OCI-LY1 (cell line): ENCODE measurements at regions not wholly inside any gene's neighbourhood (a gene's known extent, or its start where the extent isn't known, plus 50 kb on each side); places are given as distances from the start of the nearest gene placed in this dataset.

Experiments used
- H2AFZ ChIP-seq: fragments of 200-600 bp; sonication (generic), shearing (Covaris generic); 2 replicates; pipeline ENCODE4 v1.6.0; 2014; ENCODE audit warnings: antibody characterized with exemption, mild to moderate bottlenecking, low read length
- H3F3A ChIP-seq: fragments of 200-600 bp; sonication (generic), shearing (Covaris generic); 2 replicates; pipeline ENCODE4 v1.6.0; 2014; ENCODE audit warnings: mild to moderate bottlenecking, antibody characterized with exemption, low read length, moderate library complexity; ENCODE audit not compliant: insufficient read depth
- H3K27ac ChIP-seq: fragments of 200-600 bp; sonication (generic); 2 replicates; pipeline ENCODE4 v1.5.1; 2014; ENCODE audit warnings: low read length, mixed run types, mild to moderate bottlenecking, low read depth; ENCODE audit not compliant: poor library complexity, severe bottlenecking
- H3K27me3 ChIP-seq: fragments of 200-600 bp; sonication (generic); 2 replicates; pipeline ENCODE4 v1.6.0; 2014; ENCODE audit warnings: antibody characterized with exemption, mild to moderate bottlenecking, low read length, moderate library complexity; ENCODE audit not compliant: insufficient read depth
- H3K36me3 ChIP-seq: fragments of 200-600 bp; sonication (generic); 2 replicates; pipeline ENCODE4 v1.6.1; 2014; ENCODE audit warnings: mild to moderate bottlenecking, antibody characterized with exemption, low read length, moderate library complexity, mixed read lengths; ENCODE audit not compliant: insufficient read depth
- H3K4me1 ChIP-seq: fragments of 200-600 bp; sonication (generic); 2 replicates; pipeline ENCODE4 v1.5.1; 2014; ENCODE audit warnings: mild to moderate bottlenecking, low read length, moderate library complexity; ENCODE audit not compliant: insufficient read depth, severe bottlenecking
- H3K4me2 ChIP-seq: fragments of 200-600 bp; sonication (generic), shearing (Covaris generic); 2 replicates; pipeline ENCODE4 v1.6.1; 2014; ENCODE audit warnings: low read length
- H3K4me3 ChIP-seq: fragments of 200-600 bp; sonication (generic); 2 replicates; pipeline ENCODE4 v1.5.1; 2014; ENCODE audit warnings: low read length, low read depth, mild to moderate bottlenecking, mixed read lengths; ENCODE audit not compliant: poor library complexity, severe bottlenecking
- H3K79me2 ChIP-seq: fragments of 200-600 bp; shearing (Covaris generic); 2 replicates; pipeline ENCODE4 v1.6.1; 2016; ENCODE audit warnings: mixed run types, low read length, mixed read lengths; ENCODE audit not compliant: insufficient read depth
- H3K9ac ChIP-seq: fragments of 200-600 bp; sonication (generic), shearing (Covaris generic); 2 replicates; pipeline ENCODE4 v1.6.1; 2014; ENCODE audit warnings: mild to moderate bottlenecking, low read length, mixed read lengths
- H3K9me2 ChIP-seq: fragments of 200-600 bp; sonication (generic), shearing (Covaris generic); 2 replicates; pipeline ENCODE4 v1.6.1; 2014; ENCODE audit warnings: low read depth, mild to moderate bottlenecking, low read length, mixed read lengths
- H3K9me3 ChIP-seq: fragments of 200-600 bp; shearing (Covaris generic); 2 replicates; pipeline ENCODE4 v1.6.1; 2014; ENCODE audit warnings: low read length, mixed read lengths
- H4K20me1 ChIP-seq: fragments of 200-600 bp; sonication (generic), shearing (Covaris generic); 2 replicates; pipeline ENCODE4 v1.6.0; 2016; ENCODE audit warnings: mild to moderate bottlenecking, low read length; ENCODE audit not compliant: insufficient read depth
- EZH2 ChIP-seq: fragments of 200-600 bp; sonication (generic), shearing (Covaris generic); IDR thresholded peaks from 2 replicates; pipeline ENCODE4 v1.8.0; 2017; ENCODE audit warnings: borderline replicate concordance, mixed run types, mild to moderate bottlenecking, antibody characterized with exemption, low read length, moderate library complexity, mixed read lengths
- TF ChIP-seq, protein P1 (sequence below): fragments of 200-600 bp; sonication (generic), shearing (Covaris generic); IDR thresholded peaks from 2 replicates; pipeline ENCODE4 v1.5.1; 2017; ENCODE audit warnings: mild to moderate bottlenecking, antibody characterized with exemption, low read length, moderate library complexity, mixed read lengths

DNA sequence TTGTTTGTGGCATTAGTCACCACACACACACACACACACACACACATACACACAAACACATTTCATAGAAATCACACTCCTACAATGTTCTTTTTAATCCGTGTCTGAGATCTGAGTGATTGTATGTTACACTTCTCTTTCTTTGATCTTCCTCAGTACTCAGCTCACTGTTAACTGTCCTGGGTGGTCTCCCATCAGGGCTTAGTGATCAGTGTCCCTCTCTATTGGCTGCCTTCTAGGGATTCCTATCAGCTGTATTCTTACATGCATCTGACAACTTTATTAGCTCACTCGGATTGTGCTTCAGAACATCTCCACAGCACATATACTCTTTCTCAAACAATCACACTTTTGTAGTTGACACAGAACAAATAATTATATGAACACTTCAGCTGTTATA lies 170.2 kb upstream of the POU5F2 start:
- no peaks in the 10 kb centered on the region for H3K4me1 ChIP-seq
- no peak overlapping the region for H3K4me2 ChIP-seq
- no peaks in the 10 kb centered on the region for H3K36me3 ChIP-seq
- H3K79me2 ChIP-seq, result no peaks in the 10 kb centered on the region
- H3K9ac ChIP-seq, result no peak overlapping the region
- H3K27me3 ChIP-seq, result no peaks in the 10 kb centered on the region
- H3F3A ChIP-seq, result no peaks in the 10 kb centered on the region
- H3K9me2 ChIP-seq, result no peaks in the 10 kb centered on the region
- H4K20me1 ChIP-seq, result no peaks in the 10 kb centered on the region
- H3K27ac ChIP-seq, result no peak overlapping the region
- H2AFZ ChIP-seq, result no peak overlapping the region
- H3K4me3 ChIP-seq, result no peak overlapping the region
- H3K9me3 ChIP-seq, result no peaks in the 10 kb centered on the region
- TF ChIP-seq, protein P1, sequence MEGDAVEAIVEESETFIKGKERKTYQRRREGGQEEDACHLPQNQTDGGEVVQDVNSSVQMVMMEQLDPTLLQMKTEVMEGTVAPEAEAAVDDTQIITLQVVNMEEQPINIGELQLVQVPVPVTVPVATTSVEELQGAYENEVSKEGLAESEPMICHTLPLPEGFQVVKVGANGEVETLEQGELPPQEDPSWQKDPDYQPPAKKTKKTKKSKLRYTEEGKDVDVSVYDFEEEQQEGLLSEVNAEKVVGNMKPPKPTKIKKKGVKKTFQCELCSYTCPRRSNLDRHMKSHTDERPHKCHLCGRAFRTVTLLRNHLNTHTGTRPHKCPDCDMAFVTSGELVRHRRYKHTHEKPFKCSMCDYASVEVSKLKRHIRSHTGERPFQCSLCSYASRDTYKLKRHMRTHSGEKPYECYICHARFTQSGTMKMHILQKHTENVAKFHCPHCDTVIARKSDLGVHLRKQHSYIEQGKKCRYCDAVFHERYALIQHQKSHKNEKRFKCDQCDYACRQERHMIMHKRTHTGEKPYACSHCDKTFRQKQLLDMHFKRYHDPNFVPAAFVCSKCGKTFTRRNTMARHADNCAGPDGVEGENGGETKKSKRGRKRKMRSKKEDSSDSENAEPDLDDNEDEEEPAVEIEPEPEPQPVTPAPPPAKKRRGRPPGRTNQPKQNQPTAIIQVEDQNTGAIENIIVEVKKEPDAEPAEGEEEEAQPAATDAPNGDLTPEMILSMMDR, result no peak
- TF ChIP-seq EZH2, result no peak

DNA sequence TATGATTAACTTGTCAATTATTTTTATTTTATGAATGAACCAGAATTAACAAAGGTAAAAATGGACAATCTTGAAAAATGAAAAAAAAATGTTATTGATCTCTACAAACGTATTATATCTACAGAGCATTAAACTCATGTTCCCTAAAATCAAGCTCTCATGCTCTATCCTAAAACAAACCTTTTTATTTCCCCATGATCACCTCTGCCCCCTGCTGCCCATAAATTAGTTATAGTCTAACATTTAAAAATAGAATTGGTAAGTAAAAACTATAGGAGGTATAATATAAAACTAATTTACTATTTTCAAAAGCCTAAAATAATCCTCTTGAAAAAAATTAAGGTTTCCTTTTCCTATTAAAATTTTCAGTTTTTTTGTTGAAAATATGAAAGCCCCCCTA lies 168.0 kb upstream of the POU5F2 start:
- Histone ChIP-seq H3K27me3 (no peaks in the 10 kb centered on the region), H3K4me2 (no peak overlapping the region), H3K36me3 (no peaks in the 10 kb centered on the region), H3F3A (no peaks in the 10 kb centered on the region), H2AFZ (no peak overlapping the region), H3K4me3 (no peak overlapping the region), H3K9me3 (no peaks in the 10 kb centered on the region), H4K20me1 (no peaks in the 10 kb centered on the region), H3K9me2 (no peaks in the 10 kb centered on the region), H3K4me1 (no peaks in the 10 kb centered on the region), H3K79me2 (no peaks in the 10 kb centered on the region), H3K9ac (no peak overlapping the region), H3K27ac (no peak overlapping the region)
- TF ChIP-seq, protein P1, result no peak; the same call in 1 of the 2 replicates

DNA sequence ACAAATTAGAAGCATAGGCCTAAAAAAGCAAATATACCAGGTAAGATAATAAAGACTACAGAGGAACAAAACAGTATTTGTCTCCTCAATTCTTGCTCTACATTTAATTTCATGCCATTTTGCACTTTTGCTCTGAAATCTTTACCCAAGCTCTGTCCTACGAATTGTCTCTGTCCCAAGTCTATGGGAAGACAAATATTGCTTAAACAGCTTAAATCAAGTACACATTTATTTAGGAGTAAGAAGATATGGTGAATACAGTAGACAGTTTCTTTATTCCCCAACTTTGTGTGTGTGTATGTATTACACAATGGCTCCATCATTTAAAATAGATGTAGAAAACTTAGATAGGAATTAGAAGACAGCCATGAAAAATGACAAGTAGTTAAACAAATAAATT lies 163.5 kb upstream of the POU5F2 start:
- no peak overlapping the region for H3K27ac ChIP-seq
- no peaks in the 10 kb centered on the region for H3K9me3 ChIP-seq
- H3F3A ChIP-seq, result no peaks in the 10 kb centered on the region
- no peak overlapping the region for H3K4me3 ChIP-seq
- H3K27me3 ChIP-seq, result no peaks in the 10 kb centered on the region
- H3K4me1 ChIP-seq, result no peaks in the 10 kb centered on the region
- H3K4me2 ChIP-seq, result no peak overlapping the region
- no peaks in the 10 kb centered on the region for H3K79me2 ChIP-seq
- no peak overlapping the region for H3K9ac ChIP-seq
- H2AFZ ChIP-seq, result no peak overlapping the region
- no peak for TF ChIP-seq EZH2
- TF ChIP-seq, protein P1, result no peak
- no peaks in the 10 kb centered on the region for H4K20me1 ChIP-seq
- no peaks in the 10 kb centered on the region for H3K36me3 ChIP-seq
- no peaks in the 10 kb centered on the region for H3K9me2 ChIP-seq
